Tibial nerve (tissue), 4 donors: ENCODE measurements at regions not wholly inside any gene's neighbourhood (a gene's known extent, or its start where the extent isn't known, plus 50 kb on each side); places are given as distances from the start of the nearest gene placed in this dataset.

Source experiments
- DNase-seq, 2 donors: peaks; one replicate each; pipeline ENCODE4 v3.0.0-alpha.2; 2019; ENCODE audit warnings: low spot score in 2 of 2
- H3K27ac ChIP-seq, 4 donors: fragments of 200-600 bp; sonication (generic) in 3 of 4; one replicate each; pipeline ENCODE4 v1.5.1; 2017 to 2019; ENCODE audit warnings: mild to moderate bottlenecking in 1 of 4
- H3K27me3 ChIP-seq, 2 donors: fragments of 200-600 bp; sonication (generic) in 1 of 2; one replicate each; pipeline versions ENCODE4 v1.5.1 to v1.6.0; 2017 to 2019
- H3K36me3 ChIP-seq, 3 donors: fragments of 200-600 bp; sonication (generic); one replicate each; pipeline ENCODE4 v1.5.1; 2018 to 2019
- H3K4me1 ChIP-seq, 4 donors: fragments of 200-600 bp; sonication (generic) in 3 of 4; one replicate each; pipeline ENCODE4 v1.5.1; 2017 to 2019
- H3K4me3 ChIP-seq, 4 donors: fragments of 200-600 bp; sonication (generic) in 3 of 4; one replicate each; pipeline ENCODE4 v1.5.1; 2017 to 2019; ENCODE audit warnings: mild to moderate bottlenecking in 1 of 4, moderate library complexity in 1 of 4
- H3K9me3 ChIP-seq, 4 donors: fragments of 200-600 bp; sonication (generic) in 3 of 4; one replicate each; pipeline ENCODE4 v1.5.1; 2017 to 2019
- CTCF ChIP-seq, 5 experiments: fragments of 200-600 bp in 3 of 5; fragments of 450-650 bp in 2 of 5; sonication (generic) in 3 of 5; IDR thresholded peaks; one replicate each; pipeline ENCODE4 v1.5.1; 2016 to 2019; ENCODE audit warnings: antibody characterized with exemption in 5 of 5, mild to moderate bottlenecking in 3 of 5, moderate library complexity in 2 of 5
- EP300 ChIP-seq, 2 donors: sonication (generic); formaldehyde crosslinking; IDR thresholded peaks; one replicate each; pipeline ENCODE4 v1.6.1; 2017; ENCODE audit warnings: antibody characterized with exemption in 2 of 2, mild to moderate bottlenecking in 1 of 2
- POLR2A ChIP-seq, 2 donors: fragments of 450-650 bp; IDR thresholded peaks; one replicate each; pipeline ENCODE4 v1.6.1; 2017; ENCODE audit warnings: antibody characterized with exemption in 2 of 2, mild to moderate bottlenecking in 2 of 2, moderate library complexity in 2 of 2
- WGBS, 2 donors: methylation state at CpG; one replicate each; pipeline ENCODE4 v1.1.5; 2018; 5-methylcytosine and 5-hydroxymethylcytosine counted together

- peak overlapping the region in 1 of 4 donors; percentile 34 for H3K27ac ChIP-seq
- H3K36me3 ChIP-seq = no peaks in the 10 kb centered on the region
- H3K27me3 ChIP-seq = no peaks in the 10 kb centered on the region
- H3K4me3 ChIP-seq = no peak overlapping the region
- no peak for DNase-seq
- H3K4me1 ChIP-seq = peaks cover 0 to 9% (median 5%) of the 10 kb centered on the region in 4 donors
- 80 to 88% methylated on average over 14 of the region's 14 CpGs for WGBS, 2 donors
- TF ChIP-seq CTCF (IDR thresholded peaks at IDR 0.05) = no peak
- no peak for TF ChIP-seq EP300 (IDR thresholded peaks at IDR 0.05)
- TF ChIP-seq POLR2A (IDR thresholded peaks at IDR 0.05) = no peak
- H3K9me3 ChIP-seq = no peaks in the 10 kb centered on the region
Observed at GRCh38 chr20:50389808-50390684, 120.1 kb upstream of the PTPN1 start.

- no peaks in the 10 kb centered on the region for H3K36me3 ChIP-seq
- H3K9me3 ChIP-seq = no peaks in the 10 kb centered on the region
- peaks cover 0 to 17% (median 12%) of the 10 kb centered on the region in 4 donors for H3K4me1 ChIP-seq
- TF ChIP-seq POLR2A (IDR thresholded peaks at IDR 0.05) (no peak), CTCF (IDR thresholded peaks at IDR 0.05) (no peak), EP300 (IDR thresholded peaks at IDR 0.05) (no peak)
- no peaks in the 10 kb centered on the region for H3K27me3 ChIP-seq
- peak overlapping the region in 1 of 4 donors; percentile 34 for H3K27ac ChIP-seq
- 89 to 91% methylated on average over 13 to 15 of the region's 15 CpGs for WGBS, 2 donors
- H3K4me3 ChIP-seq = no peak overlapping the region
- no peak for DNase-seq
Observed at GRCh38 chr20:50390685-50391443, 119.3 kb upstream of the PTPN1 start.

- H3K27ac ChIP-seq = no peak overlapping the region
- no peaks in the 10 kb centered on the region for H3K27me3 ChIP-seq
- no peaks in the 10 kb centered on the region for H3K9me3 ChIP-seq
- no peak overlapping the region for H3K4me3 ChIP-seq
- peaks cover 0 to 21% (median 15%) of the 10 kb centered on the region in 4 donors for H3K4me1 ChIP-seq
- WGBS, 2 donors = 90 to 94% methylated on average over 15 of the region's 15 CpGs
- no peak for DNase-seq
- TF ChIP-seq EP300 (IDR thresholded peaks at IDR 0.05) (no peak), CTCF (IDR thresholded peaks at IDR 0.05) (no peak), POLR2A (IDR thresholded peaks at IDR 0.05) (no peak)
- H3K36me3 ChIP-seq = no peaks in the 10 kb centered on the region
Observed at GRCh38 chr20:50391444-50392137, 118.6 kb upstream of the PTPN1 start.

- TF ChIP-seq POLR2A (IDR thresholded peaks at IDR 0.05) = no peak
- Histone ChIP-seq H3K27ac (peak overlapping the region in 1 of 4 donors; percentile 12), H3K4me1 (peaks cover 0 to 21% (median 15%) of the 10 kb centered on the region in 4 donors), H3K27me3 (no peaks in the 10 kb centered on the region), H3K4me3 (no peak overlapping the region), H3K36me3 (no peaks in the 10 kb centered on the region), H3K9me3 (no peaks in the 10 kb centered on the region)
- WGBS, 2 donors = 85 to 91% methylated on average over 9 of the region's 9 CpGs
- DNase-seq = no peak
Observed at GRCh38 chr20:50392138-50392866, 117.9 kb upstream of the PTPN1 start.

GRCh38 chr20:50393242-50393641 lies 116.9 kb upstream of the PTPN1 start:
- no peaks in the 10 kb centered on the region for H3K27me3 ChIP-seq
- TF ChIP-seq CTCF (IDR thresholded peaks at IDR 0.05) (no peak), POLR2A (IDR thresholded peaks at IDR 0.05) (no peak), EP300 (IDR thresholded peaks at IDR 0.05) (no peak)
- H3K9me3 ChIP-seq = no peaks in the 10 kb centered on the region
- H3K36me3 ChIP-seq = no peaks in the 10 kb centered on the region
- H3K4me1 ChIP-seq = peaks cover 0 to 26% (median 15%) of the 10 kb centered on the region in 4 donors
- 79 to 89% methylated on average over 6 of the region's 6 CpGs for WGBS, 2 donors
- H3K4me3 ChIP-seq = no peak overlapping the region
- DNase-seq = no peak
- no peak overlapping the region for H3K27ac ChIP-seq
